Spinal cord (tissue), 9 donors: ENCODE measurements at regions not wholly inside any gene's neighbourhood (a gene's known extent, or its start where the extent isn't known, plus 50 kb on each side); places are given as distances from the start of the nearest gene placed in this dataset.
"Not testable (repeated sequence)": the region's sequence is repeated elsewhere in the genome, so short reads cannot be mapped to it uniquely, and the experiment has no call there.

Source experiments
- DNase-seq, 6 donors: peaks; one replicate each; pipeline versions ENCODE4 v3.0.0 to v3.0.0-alpha.2; 2013 to 2015; ENCODE audit warnings: low spot score in 6 of 6, low read depth in 4 of 6
- H3K27ac ChIP-seq: one replicate; pipeline ENCODE4 v1.5.1; 2013; ENCODE audit warnings: low read depth, low read length, control low read depth
- H3K27me3 ChIP-seq: one replicate; pipeline ENCODE4 v1.6.1; 2013; ENCODE audit warnings: low read length; ENCODE audit not compliant: control insufficient read depth, insufficient read depth
- H3K36me3 ChIP-seq: one replicate; pipeline ENCODE4 v1.6.1; 2013; ENCODE audit warnings: low read length; ENCODE audit not compliant: control insufficient read depth, insufficient read depth
- H3K4me1 ChIP-seq: one replicate; pipeline ENCODE4 v1.6.1; 2013; ENCODE audit warnings: low read length; ENCODE audit not compliant: control insufficient read depth, insufficient read depth
- H3K4me3 ChIP-seq: one replicate; pipeline ENCODE4 v1.5.1; 2013; ENCODE audit warnings: low read depth, low read length, control low read depth
- H3K9me3 ChIP-seq: one replicate; pipeline ENCODE4 v1.6.1; 2013; ENCODE audit warnings: low read length; ENCODE audit not compliant: control insufficient read depth, insufficient read depth
- WGBS: methylation state at CpG from one replicate; pipeline ENCODE4 v1.1.5; 2013; ENCODE audit warnings: missing lambda C conversion rate; ENCODE audit not compliant: insufficient coverage; 5-methylcytosine and 5-hydroxymethylcytosine counted together
- donor health status: healthy.

DNA sequence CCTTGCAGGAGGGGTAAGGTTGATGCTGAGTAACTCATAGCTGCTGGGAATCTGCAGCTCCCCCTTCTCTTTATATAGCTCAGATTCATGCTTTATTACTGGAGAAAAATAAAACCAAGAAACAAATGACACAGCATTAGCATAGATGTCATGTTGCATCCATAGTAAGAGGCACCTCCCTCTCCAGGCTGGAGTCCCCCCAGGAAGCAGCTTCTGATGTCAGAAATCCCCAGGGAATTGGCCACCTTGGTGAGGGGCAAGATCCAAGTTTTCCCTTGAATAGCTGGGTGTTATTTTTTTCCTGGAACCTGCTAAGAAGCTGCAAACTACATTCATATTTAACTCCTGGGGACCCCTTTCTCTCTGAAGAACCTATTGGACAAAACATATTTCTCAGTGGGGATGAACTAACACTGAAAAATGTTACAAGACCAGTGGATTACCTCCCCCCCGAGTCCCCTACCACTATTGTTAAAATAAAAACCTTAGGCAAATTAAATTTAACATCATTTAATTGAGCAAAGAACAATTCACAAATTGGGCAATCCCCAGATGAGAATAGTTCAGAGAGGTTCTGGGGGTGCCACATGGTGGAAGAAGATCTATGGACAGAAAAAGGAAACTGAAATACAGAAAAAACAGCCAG lies 163.7 kb upstream of the NAMPT start:
- Histone ChIP-seq H3K27me3 (no peaks in the 10 kb centered on the region), H3K9me3 (no peaks in the 10 kb centered on the region), H3K4me3 (no peak overlapping the region), H3K27ac (no peak overlapping the region), H3K36me3 (no peaks in the 10 kb centered on the region), H3K4me1 (no peaks in the 10 kb centered on the region)
- DNase-seq = no peak
- WGBS = no CpG with 5 or more reads among the region's 1 CpG

DNA sequence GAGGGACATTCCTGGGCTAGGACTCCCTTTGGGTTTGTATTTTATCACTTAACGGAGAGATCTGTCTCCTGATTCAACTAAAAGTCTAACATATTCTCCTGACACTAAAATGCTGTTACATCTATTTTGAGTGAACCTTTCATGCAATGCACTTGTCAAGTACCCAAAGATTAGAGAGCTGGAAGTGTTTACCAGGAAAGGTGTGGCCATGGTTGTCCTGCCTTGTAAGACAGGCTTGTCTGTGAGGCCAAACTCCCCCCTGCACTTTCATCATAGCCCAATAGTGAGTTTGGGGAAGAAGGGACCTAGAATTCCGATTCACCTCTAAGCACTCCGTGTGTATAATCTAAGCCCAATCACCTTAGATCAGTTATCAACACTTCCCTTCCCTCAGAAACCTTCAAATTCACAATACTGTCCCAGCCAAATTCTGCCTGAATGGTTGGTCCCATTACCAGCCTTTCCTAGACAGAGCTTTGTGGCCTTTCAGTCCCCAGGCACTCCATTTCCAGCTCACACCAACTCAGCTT lies 162.6 kb upstream of the NAMPT start:
- 94% methylated on average over 2 of the region's 3 CpGs for WGBS
- no peaks in the 10 kb centered on the region for H3K36me3 ChIP-seq
- H3K27me3 ChIP-seq = no peaks in the 10 kb centered on the region
- H3K27ac ChIP-seq = no peak overlapping the region
- no peaks in the 10 kb centered on the region for H3K4me1 ChIP-seq
- DNase-seq = no peak
- no peak overlapping the region for H3K4me3 ChIP-seq
- no peaks in the 10 kb centered on the region for H3K9me3 ChIP-seq

DNA sequence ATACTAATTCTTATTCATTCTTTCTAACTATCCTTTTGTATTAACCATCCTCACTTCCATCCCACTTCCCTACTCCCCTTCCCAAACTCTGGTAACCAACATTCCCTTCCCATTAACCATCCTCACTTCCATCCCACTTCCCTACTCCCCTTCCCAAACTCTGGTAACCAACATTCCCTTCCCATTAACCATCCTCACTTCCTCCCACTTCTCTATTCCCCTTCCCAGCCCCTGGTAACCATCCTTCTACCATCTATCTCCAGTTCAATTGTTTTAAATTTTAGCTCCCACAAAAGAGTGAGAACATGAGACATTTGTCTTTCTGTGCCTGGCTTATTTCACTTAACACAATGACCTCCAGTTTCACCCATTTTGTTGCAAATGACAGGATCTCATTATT lies 160.6 kb upstream of the NAMPT start:
- not testable (repeated sequence) for H3K4me1 ChIP-seq, H3K27ac ChIP-seq, DNase-seq, H3K36me3 ChIP-seq, H3K9me3 ChIP-seq, H3K4me3 ChIP-seq, H3K27me3 ChIP-seq

DNA sequence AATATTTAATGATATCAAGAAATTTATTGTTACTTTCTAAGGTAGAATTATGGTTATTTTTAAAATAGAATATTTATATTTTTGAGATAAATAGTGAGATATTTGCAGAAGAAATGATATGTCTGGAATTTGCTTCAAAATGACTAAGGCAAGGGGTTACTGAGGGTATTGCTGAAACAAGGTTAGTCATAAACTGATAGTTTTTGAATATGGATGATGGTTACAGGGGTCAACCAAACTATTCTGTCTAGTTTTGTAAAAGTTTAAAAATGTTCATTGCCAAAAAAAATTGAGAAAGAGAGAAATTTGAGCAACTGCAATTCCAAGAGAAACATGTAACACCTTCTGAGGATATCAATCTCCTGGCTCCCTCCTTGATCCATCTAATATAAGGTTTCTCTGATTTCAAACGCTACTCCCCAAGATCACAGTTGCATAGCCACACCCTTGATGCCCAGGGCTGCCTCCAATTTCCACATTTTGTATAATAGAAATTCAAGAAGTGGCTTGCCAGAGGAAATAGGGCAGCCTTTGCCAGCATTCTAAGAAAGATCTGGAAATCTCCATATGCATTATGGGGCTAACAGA lies 159.4 kb upstream of the NAMPT start:
- Histone ChIP-seq H3K27me3 (no peaks in the 10 kb centered on the region), H3K36me3 (no peaks in the 10 kb centered on the region), H3K4me3 (no peak overlapping the region), H3K27ac (no peak overlapping the region), H3K9me3 (peaks cover 2% of the 10 kb centered on the region), H3K4me1 (no peaks in the 10 kb centered on the region)
- no CpG with 5 or more reads among the region's 1 CpG for WGBS
- no peak for DNase-seq

DNA sequence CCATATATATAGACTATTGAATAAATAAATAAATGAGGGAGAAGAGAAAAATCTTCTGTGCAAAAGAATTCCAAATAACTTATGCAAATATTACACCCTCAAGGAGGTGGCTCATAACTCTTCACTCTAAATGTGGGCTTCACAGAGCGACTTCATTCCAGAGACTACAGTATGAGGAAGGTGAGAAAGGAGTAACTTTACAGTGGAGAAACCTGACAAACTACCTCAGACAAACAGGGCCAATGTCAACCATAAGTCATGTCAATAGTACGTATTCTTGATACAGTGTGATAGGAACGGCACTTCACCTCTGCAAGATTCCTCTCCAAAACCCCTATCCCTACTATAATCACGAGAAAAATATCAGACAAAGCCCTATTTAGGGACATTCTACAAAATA lies 158.4 kb upstream of the NAMPT start:
- H3K36me3 ChIP-seq = no peaks in the 10 kb centered on the region
- H3K27me3 ChIP-seq = no peaks in the 10 kb centered on the region
- H3K4me1 ChIP-seq = no peaks in the 10 kb centered on the region
- no peak overlapping the region for H3K4me3 ChIP-seq
- DNase-seq = no peak
- 100% methylated on average over 1 of the region's 4 CpGs for WGBS
- H3K27ac ChIP-seq = no peak overlapping the region
- peaks cover 2% of the 10 kb centered on the region for H3K9me3 ChIP-seq

DNA sequence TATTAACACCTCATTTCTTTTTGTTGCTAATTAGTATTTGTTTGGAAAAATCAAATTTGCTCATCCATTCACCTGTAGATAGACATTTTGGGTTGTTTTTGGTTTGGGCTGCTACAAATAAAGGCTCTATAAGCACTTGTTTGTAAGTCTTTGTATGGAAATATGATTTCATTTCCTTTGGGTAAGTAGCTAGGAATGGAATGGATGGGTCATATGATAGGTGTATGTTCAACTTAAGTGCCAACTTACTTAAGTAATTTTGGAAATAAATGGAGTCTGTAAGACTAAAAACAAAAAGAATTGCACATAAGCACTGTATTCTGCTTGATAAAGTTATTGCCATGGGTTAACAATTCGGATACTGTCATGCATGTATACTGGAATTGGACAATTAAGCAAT lies 157.7 kb upstream of the NAMPT start:
- no peak overlapping the region for H3K4me3 ChIP-seq
- no peaks in the 10 kb centered on the region for H3K27me3 ChIP-seq
- H3K9me3 ChIP-seq = peaks cover 2% of the 10 kb centered on the region
- no peaks in the 10 kb centered on the region for H3K36me3 ChIP-seq
- WGBS = no CpG with 5 or more reads among the region's 1 CpG
- DNase-seq = no peak
- no peaks in the 10 kb centered on the region for H3K4me1 ChIP-seq
- no peak overlapping the region for H3K27ac ChIP-seq

DNA sequence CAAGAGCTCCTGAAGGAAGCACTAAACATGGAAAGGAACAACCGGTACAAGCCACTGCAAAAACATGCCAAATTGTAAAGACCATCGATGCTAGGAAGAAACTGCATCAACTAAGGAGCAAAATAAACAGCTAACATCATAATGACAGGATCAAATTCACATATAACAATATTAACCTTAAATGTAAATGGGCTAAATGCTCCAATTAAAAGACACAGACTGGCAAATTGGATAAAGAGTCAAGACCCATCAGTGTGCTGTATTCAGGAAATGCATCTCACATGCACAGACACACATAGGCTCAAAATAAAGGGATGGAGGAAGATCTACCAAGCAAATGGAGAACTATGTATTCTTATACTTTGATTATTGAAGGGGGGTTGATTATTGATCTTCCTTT lies 156.6 kb upstream of the NAMPT start:
- not testable (repeated sequence) for H3K4me3 ChIP-seq, H3K36me3 ChIP-seq, H3K27me3 ChIP-seq, H3K27ac ChIP-seq, H3K9me3 ChIP-seq, DNase-seq, H3K4me1 ChIP-seq
- WGBS = 100% methylated on average over 1 of the region's 2 CpGs

DNA sequence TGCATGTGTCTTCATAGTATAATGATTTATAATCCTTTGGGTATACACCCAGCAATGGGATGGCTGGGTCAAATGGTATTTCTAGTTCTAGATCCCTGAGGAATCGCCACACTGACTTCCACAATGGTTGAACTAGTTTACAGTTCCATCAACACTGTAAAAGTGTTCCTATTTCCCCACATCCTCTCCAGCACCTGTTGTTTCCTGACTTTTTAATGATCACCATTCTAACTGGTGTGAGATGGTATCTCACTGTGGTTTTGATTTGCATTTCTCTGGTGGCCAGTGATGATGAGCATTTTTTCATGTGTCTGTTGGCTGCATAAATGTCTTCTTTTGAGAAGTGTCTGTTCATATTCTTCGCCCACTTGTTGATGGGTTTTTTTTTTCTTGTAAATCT lies 152.2 kb upstream of the NAMPT start:
- not testable (repeated sequence) for H3K4me1 ChIP-seq, H3K9me3 ChIP-seq, H3K27me3 ChIP-seq, H3K27ac ChIP-seq, DNase-seq, H3K36me3 ChIP-seq, H3K4me3 ChIP-seq
- WGBS = no CpG with 5 or more reads among the region's 2 CpGs

DNA sequence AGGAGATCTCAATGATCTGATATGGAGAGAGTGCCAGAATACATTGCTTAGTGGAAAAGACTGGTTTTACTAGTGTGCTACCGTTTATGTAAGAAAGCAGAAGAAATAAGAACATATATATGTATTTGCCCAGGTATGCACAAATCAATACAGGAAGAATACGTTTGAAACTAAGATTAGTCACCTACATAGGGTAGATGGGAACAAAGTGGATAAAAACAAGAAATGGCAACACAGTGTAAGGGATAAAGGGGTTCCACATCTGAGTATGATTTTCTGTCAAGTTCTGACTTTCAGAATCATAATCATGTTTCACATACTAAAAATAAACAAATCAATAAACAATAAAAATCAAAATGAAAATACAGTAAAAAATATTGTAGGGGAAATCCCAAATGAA lies 148.6 kb upstream of the NAMPT start:
- no peaks in the 10 kb centered on the region for H3K27me3 ChIP-seq
- WGBS = no CpG with 5 or more reads among the region's 2 CpGs
- DNase-seq = no peak
- no peaks in the 10 kb centered on the region for H3K9me3 ChIP-seq
- H3K4me1 ChIP-seq = no peaks in the 10 kb centered on the region
- H3K27ac ChIP-seq = no peak overlapping the region
- H3K4me3 ChIP-seq = no peak overlapping the region
- no peaks in the 10 kb centered on the region for H3K36me3 ChIP-seq
